OCI-LY7 (cell line): ENCODE measurements at regions not wholly inside any gene's neighbourhood (a gene's known extent, or its start where the extent isn't known, plus 50 kb on each side); places are given as distances from the start of the nearest gene placed in this dataset.

Experiments used
- CTCF ChIP-seq: fragments of 200-600 bp; sonication (generic); conservative IDR thresholded peaks from 2 replicates; pipeline ENCODE4 v1.5.1; 2014; ENCODE audit warnings: mild to moderate bottlenecking, antibody characterized with exemption, low read length, moderate library complexity, mixed read lengths
- EZH2phosphoT487 ChIP-seq: fragments of 200-600 bp; sonication (generic); IDR thresholded peaks from 2 replicates; pipeline ENCODE4 v1.6.1; 2018; ENCODE audit warnings: low read depth, borderline replicate concordance, mild to moderate bottlenecking, mixed run types, antibody characterized with exemption, low read length, moderate library complexity, mixed read lengths

DNA sequence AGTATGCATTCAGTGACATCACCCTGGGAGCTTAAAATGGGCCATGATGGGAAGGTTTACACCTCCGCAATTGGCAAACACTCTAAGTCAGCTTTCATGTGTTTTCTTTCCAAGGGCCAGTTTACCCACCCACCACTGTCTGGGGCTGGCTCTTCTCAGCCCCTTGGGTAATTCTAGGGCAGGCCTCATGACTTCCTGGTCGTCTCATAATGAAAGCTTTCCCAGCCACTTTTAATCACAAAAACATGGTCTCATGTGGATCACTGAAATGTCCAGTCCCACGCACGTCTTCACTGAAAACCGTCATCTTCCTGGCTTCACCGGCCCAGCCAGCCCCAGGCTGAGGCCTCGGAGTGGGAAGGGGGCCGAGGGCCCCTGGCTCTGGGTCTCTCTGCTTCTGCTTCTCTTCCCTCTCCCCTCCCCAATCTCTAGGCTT lies 58.5 kb upstream of the ANO1 start:
- TF ChIP-seq CTCF = no peak
- TF ChIP-seq EZH2phosphoT487 = no peak
